ENCODE measurements at regions not wholly inside any gene's neighbourhood (a gene's known extent, or its start where the extent isn't known, plus 50 kb on each side); places are given as distances from the start of the nearest gene placed in this dataset.
"Not testable (repeated sequence)": the region's sequence is repeated elsewhere in the genome, so short reads cannot be mapped to it uniquely, and the experiment has no call there.

GRCh38 chr7:152594801-152595200, 81.1 kb downstream of the XRCC2 start:
- H3K4me3 ChIP-seq (ENCODE audit: low read depth, low read length): no peak overlapping the region
- DNase-seq (ENCODE audit: low read depth): no peak

- DNase-seq (ENCODE audit: low read depth): no peak
- H3K4me3 ChIP-seq (ENCODE audit: low read depth, low read length): no peak overlapping the region
Measured at GRCh38 chr7:152591976-152592375, 84.0 kb downstream of the XRCC2 start.

- no peak for DNase-seq (ENCODE audit: low read depth)
- H3K4me3 ChIP-seq (ENCODE audit: low read depth, low read length): no peak overlapping the region
Measured at GRCh38 chr7:152590481-152590880, 85.5 kb downstream of the XRCC2 start.

- H3K4me3 ChIP-seq (ENCODE audit: low read depth, low read length); DNase-seq (ENCODE audit: low read depth): not testable (repeated sequence)
Measured at GRCh38 chr7:152589821-152590220, 86.1 kb downstream of the XRCC2 start.

- no peak for DNase-seq (ENCODE audit: low read depth)
Measured at GRCh38 chr7:152588350-152588749, 87.6 kb downstream of the XRCC2 start.

GRCh38 chr7:152587366-152587765, 88.6 kb downstream of the XRCC2 start:
- no peak overlapping the region for H3K4me3 ChIP-seq (ENCODE audit: low read depth, low read length)
- DNase-seq (ENCODE audit: low read depth): no peak

More at GRCh38 chr7:152588350-152588749, 87.6 kb downstream of the XRCC2 start:
- no peak overlapping the region for H3K4me3 ChIP-seq (ENCODE audit: low read depth, low read length)

GRCh38 chr7:152583006-152583405, 92.9 kb downstream of the XRCC2 start:
- DNase-seq (ENCODE audit: low read depth): no peak
- H3K4me3 ChIP-seq (ENCODE audit: low read depth, low read length): no peak overlapping the region

- H3K4me3 ChIP-seq (ENCODE audit: low read depth, low read length): no peak overlapping the region
- DNase-seq (ENCODE audit: low read depth): no peak
Measured at GRCh38 chr7:152579070-152579469, 96.9 kb downstream of the XRCC2 start.

- H3K4me3 ChIP-seq (ENCODE audit: low read depth, low read length): no peak overlapping the region
- DNase-seq (ENCODE audit: low read depth): no peak
Measured at GRCh38 chr7:152577339-152577738, 98.6 kb downstream of the XRCC2 start.

GRCh38 chr7:152574892-152575548, 100.9 kb downstream of the XRCC2 start:
- H3K4me3 ChIP-seq (ENCODE audit: low read depth, low read length): no peak overlapping the region
- no peak for DNase-seq (ENCODE audit: low read depth)

GRCh38 chr7:152573186-152573585, 102.8 kb downstream of the XRCC2 start:
- not testable (repeated sequence) for DNase-seq (ENCODE audit: low read depth); H3K4me3 ChIP-seq (ENCODE audit: low read depth, low read length)

GRCh38 chr7:152572101-152572500, 103.8 kb downstream of the XRCC2 start:
- DNase-seq (ENCODE audit: low read depth): no peak
- no peak overlapping the region for H3K4me3 ChIP-seq (ENCODE audit: low read depth, low read length)

- DNase-seq (ENCODE audit: low read depth): no peak
- no peak overlapping the region for H3K4me3 ChIP-seq (ENCODE audit: low read depth, low read length)
Measured at GRCh38 chr7:152571068-152571467, 104.9 kb downstream of the XRCC2 start.

- no peak overlapping the region for H3K4me3 ChIP-seq (ENCODE audit: low read depth, low read length)
- DNase-seq (ENCODE audit: low read depth): no peak
Measured at GRCh38 chr7:152568972-152569371, 107.0 kb downstream of the XRCC2 start.

- H3K4me3 ChIP-seq (ENCODE audit: low read depth, low read length): no peak overlapping the region
- no peak for DNase-seq (ENCODE audit: low read depth)
Measured at GRCh38 chr7:152565731-152566130, 110.2 kb downstream of the XRCC2 start.

GRCh38 chr7:152564656-152565250, 111.2 kb downstream of the XRCC2 start:
- no peak overlapping the region for H3K4me3 ChIP-seq (ENCODE audit: low read depth, low read length)
- DNase-seq (ENCODE audit: low read depth): no peak

GRCh38 chr7:152556013-152556755, 119.8 kb downstream of the XRCC2 start:
- H3K4me3 ChIP-seq (ENCODE audit: low read depth, low read length): no peak overlapping the region
- DNase-seq (ENCODE audit: low read depth): no peak

- DNase-seq (ENCODE audit: low read depth): no peak
- H3K4me3 ChIP-seq (ENCODE audit: low read depth, low read length): no peak overlapping the region
Measured at GRCh38 chr7:152553671-152554317, 118.0 kb upstream of the KMT2C start.

- H3K4me3 ChIP-seq (ENCODE audit: low read depth, low read length): no peak overlapping the region
- no peak for DNase-seq (ENCODE audit: low read depth)
Measured at GRCh38 chr7:152551304-152552036, 115.7 kb upstream of the KMT2C start.
